ENCODE measurements at regions not wholly inside any gene's neighbourhood (a gene's known extent, or its start where the extent isn't known, plus 50 kb on each side); places are given as distances from the start of the nearest gene placed in this dataset.

DNA sequence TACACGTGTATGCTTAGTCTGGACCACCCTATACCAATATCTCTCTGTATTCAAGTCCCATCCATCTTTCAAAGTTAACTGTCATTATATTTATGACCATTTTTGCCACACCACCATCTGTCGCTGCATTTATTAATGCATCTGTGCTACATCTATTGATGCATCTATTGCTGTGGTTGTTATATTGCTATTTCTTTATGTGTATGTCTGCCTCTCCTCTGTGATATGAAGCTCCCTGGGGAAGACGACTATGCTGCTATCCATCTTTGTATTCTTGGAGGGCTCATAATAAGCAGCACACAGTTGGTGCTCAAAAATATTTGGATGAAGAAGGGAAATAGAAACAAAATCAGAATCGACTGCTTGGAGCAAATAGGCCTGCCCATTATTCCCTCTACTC lies 357.6 kb downstream of the RPS29 start:
- no peak for DNase-seq (ENCODE audit: low read depth)

GRCh38 chr14:49221316-49221715 lies 364.9 kb downstream of the RPS29 start:
- DNase-seq (ENCODE audit: low read depth) = no peak

DNA sequence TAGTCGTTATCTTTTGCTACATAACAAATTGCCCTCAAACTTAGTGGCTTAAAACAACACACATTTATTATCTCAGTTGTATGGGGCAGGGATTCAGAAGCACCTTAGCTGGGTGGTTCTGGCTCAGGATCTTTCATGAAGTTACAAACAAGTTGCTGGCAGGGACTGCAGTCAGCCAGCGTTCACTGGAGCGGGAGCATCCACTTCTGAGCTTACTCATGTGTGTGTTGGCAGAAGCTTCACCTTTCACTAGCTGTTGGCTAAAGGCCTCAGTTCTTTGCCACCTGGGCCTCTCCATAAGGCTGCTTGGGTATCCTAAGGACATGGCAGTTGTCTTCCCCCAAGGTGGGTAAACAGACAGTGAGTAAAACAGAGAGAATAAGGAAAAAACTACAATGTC lies 365.7 kb downstream of the RPS29 start:
- DNase-seq (ENCODE audit: low read depth) = no peak

- no peak for DNase-seq (ENCODE audit: low read depth)
These were observed 367.6 kb downstream of the RPS29 start for GRCh38 chr14:49218436-49219092.

DNA sequence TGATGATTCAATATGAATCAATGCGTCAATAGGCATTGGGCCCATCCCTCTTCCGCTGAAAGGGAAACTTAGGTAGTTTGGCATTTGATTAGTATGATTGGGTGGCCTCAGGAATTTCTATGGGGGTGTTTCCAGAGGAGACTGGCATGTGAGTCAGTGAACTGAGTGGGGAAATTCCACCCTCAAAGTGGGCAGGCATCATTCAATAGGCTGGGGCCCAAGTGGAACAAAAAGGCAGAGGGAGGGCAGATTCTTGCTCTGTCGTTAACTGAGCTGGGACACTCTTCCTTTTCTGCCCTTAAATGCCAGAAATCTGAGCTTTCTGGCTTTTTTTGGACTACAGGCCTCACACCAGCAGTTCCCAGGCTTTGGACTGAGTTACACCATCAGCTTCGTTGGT lies 373.5 kb downstream of the RPS29 start:
- DNase-seq (ENCODE audit: low read depth) = no peak

DNA sequence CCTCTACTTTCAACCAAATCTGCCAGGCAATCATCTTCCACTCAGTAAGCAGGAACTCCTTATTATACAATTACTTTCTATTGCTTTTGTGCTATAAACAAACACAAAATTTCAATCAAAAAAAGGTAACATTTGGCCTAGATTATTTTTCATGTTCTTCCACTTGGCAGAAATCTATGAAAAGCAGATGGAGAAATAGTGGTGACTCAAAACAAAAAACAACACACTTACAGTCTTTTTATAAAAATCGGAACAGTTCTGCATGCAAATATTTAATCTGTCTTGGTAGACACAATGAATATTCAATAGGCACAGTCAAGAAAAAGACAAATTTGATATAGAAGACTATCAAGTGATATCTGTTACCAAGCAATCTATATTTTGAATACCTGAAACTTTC lies 376.8 kb downstream of the RPS29 start:
- no peak for DNase-seq (ENCODE audit: low read depth)

DNA sequence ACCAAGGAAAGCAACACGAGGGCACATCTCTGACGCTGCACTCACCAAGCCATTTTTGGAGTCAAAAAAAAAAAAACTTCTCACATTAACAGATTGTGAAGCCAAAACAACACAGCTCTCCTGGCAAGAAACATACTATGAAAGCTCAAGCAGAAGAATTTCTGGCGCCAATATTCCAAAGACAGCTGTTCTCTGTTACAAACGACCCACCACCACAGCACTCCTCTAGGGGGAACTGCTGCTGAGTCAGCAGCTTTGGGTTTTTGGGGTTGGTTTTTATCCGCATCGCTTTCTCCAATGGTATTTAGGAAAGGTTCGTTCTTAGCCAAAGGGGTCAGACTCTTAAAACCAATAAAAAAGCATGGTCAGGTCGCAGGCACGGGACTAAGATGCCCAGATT lies 379.4 kb downstream of the RPS29 start:
- no peak for DNase-seq (ENCODE audit: low read depth)

DNA sequence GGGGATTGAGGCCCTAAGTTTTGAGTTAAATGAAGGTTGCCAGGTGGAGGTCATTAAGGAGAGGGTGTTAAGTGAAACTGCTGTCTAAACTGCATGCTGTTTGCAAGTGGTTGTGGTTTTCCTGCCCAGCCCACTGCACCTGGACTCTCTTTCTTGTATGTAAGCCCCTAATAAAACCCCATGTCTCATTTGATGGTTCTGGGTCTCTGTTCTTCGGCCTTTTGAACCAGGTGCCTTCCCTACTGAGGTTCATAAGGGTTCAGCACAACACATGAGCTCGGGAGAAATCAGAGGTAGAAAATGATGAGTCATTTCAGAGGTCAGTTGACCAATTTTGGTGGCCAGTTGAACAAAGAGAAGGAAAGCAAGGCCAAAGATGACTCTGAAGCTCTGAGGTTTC lies 382.5 kb downstream of the RPS29 start:
- no peak for DNase-seq (ENCODE audit: low read depth)

GRCh38 chr14:49199159-49199558 lies 387.0 kb downstream of the RPS29 start:
- no peak for DNase-seq (ENCODE audit: low read depth)

- DNase-seq (ENCODE audit: low read depth) = no peak
These were observed 389.9 kb downstream of the RPS29 start for GRCh38 chr14:49196327-49196726.

GRCh38 chr14:49194067-49194466 lies 392.1 kb downstream of the RPS29 start:
- no peak for DNase-seq (ENCODE audit: low read depth)

- no peak for DNase-seq (ENCODE audit: low read depth)
These were observed 392.7 kb downstream of the RPS29 start for GRCh38 chr14:49193332-49194065.

DNA sequence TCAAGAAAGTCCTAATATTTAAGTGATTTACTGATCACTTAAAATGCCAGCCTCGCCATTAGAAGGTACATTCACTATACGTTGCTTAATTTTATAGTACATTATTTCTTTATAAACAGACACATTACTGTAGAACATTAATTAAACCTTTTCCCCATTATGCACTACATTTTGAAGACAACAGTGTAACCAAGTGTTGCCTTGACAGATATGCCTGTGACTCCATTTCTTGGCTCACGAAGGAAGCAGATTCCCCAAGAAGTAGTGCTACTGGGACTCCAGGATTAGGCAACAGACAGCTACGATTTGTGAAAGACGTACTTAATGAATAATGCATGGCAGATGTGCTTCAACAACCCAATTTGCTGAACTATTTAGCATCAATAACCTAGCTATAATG lies 394.8 kb downstream of the RPS29 start:
- no peak for DNase-seq (ENCODE audit: low read depth)

GRCh38 chr14:49189375-49189774 lies 396.8 kb downstream of the RPS29 start:
- no peak for DNase-seq (ENCODE audit: low read depth)

DNA sequence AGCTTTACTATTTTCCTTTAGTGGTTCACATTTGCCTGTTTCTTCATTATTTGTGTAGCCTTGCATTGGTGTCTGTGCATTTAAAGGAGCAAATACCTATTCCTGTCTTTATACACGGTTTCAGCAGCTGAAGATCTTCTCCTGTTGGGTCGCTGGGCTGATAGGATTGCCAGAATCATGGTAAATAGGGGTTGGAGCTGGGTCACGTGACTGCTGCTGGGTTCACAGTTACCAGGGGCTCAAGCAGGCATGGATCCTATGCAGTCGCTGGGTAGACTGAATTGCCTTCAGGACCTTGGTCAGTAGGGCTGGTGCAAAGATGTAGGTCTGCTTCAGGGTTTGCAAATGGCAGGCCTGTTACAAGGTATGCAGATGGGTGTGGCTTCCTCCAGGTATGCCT lies 398.4 kb downstream of the RPS29 start:
- DNase-seq (ENCODE audit: low read depth) = no peak

GRCh38 chr14:49173765-49174373 lies 412.3 kb downstream of the RPS29 start:
- no peak for DNase-seq (ENCODE audit: low read depth)

DNA sequence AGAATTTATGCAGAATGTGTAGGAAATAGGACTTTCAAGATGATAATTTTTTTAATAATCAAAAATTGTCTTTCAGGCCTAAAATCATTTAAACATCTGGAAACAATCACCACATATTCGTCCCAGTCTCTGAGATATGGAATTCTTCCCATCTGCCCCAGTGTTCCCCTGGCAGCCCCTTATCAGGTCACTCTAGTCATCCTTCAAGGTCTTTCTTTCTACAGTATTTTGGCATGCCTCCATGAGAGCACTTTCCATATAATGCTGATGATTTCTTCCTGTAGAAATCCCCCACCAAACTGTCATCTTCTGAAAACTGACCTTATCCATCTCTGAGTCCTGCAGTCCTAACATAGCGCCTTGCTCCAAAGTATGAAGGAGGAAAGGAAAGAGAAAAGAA lies 422.1 kb downstream of the RPS29 start:
- DNase-seq (ENCODE audit: low read depth) = no peak

- DNase-seq (ENCODE audit: low read depth) = no peak
These were observed 425.2 kb downstream of the RPS29 start for GRCh38 chr14:49160983-49161382.

- no peak for DNase-seq (ENCODE audit: low read depth)
These were observed 427.1 kb downstream of the RPS29 start for GRCh38 chr14:49159081-49159480.

- DNase-seq (ENCODE audit: low read depth) = no peak
These were observed 446.6 kb downstream of the RPS29 start for GRCh38 chr14:49139593-49139992.

DNA sequence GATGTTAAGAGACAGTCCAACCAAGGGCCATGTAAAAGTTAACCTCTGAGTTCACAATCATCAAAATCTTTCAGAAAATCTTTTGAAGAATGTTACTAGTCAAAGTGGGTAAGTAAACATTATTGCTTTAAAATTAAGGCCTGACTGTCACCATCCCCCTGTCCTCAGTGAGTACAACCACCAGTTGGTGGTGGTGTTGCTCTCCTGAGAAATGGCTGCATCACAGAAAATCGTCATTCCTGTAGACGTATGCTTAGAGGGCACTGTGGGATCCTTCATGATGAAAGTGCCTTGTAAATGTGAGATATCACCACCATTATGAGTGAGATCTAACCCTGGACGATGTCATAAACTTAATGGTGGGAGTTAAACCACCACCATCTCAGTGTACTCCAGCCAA lies 451.2 kb downstream of the RPS29 start:
- no peak for DNase-seq (ENCODE audit: low read depth)

GRCh38 chr14:49121246-49121645 lies 464.9 kb downstream of the RPS29 start:
- DNase-seq (ENCODE audit: low read depth) = no peak

- no peak for DNase-seq (ENCODE audit: low read depth)
These were observed 471.9 kb downstream of the RPS29 start for GRCh38 chr14:49114161-49114893.
